IPS DF 6.9 (cell line): ENCODE measurements at regions not wholly inside any gene's neighbourhood (a gene's known extent, or its start where the extent isn't known, plus 50 kb on each side); places are given as distances from the start of the nearest gene placed in this dataset.
"Not testable (repeated sequence)": the region's sequence is repeated elsewhere in the genome, so short reads cannot be mapped to it uniquely, and the experiment has no call there.

ENCODE experiments used
- DNase-seq: peaks from one replicate; pipeline ENCODE4 v3.0.0-alpha.2; 2013; ENCODE audit warnings: low read depth, low spot score
- H3K27ac ChIP-seq: one replicate; pipeline ENCODE4 v1.5.1; 2013; ENCODE audit warnings: low read length, control low read depth
- H3K27me3 ChIP-seq: 2 replicates; pipeline ENCODE4 v1.6.1; 2013; ENCODE audit warnings: mild to moderate bottlenecking, low read length; ENCODE audit not compliant: control insufficient read depth, insufficient read depth
- H3K36me3 ChIP-seq: 2 replicates; pipeline ENCODE4 v1.6.1; 2013; ENCODE audit warnings: low read length; ENCODE audit not compliant: control insufficient read depth, insufficient read depth
- H3K4me1 ChIP-seq: 2 replicates; pipeline ENCODE4 v1.6.1; 2013; ENCODE audit warnings: low read length; ENCODE audit not compliant: control insufficient read depth, insufficient read depth
- H3K4me3 ChIP-seq: 2 replicates; pipeline ENCODE4 v1.5.1; 2013; ENCODE audit warnings: mild to moderate bottlenecking, low read length
- H3K9me3 ChIP-seq: 2 replicates; pipeline ENCODE4 v1.6.1; 2013; ENCODE audit warnings: low read length, inconsistent platforms; ENCODE audit not compliant: control insufficient read depth, insufficient read depth
- WGBS: extraction: QIAGEN DNeasy Blood & Tissue Kit; methylation state at CpG from one replicate; pipeline ENCODE4 v1.1.7; 2013; ENCODE audit warnings: mixed read lengths, missing lambda C conversion rate; ENCODE audit not compliant: insufficient read length, insufficient coverage; 5-methylcytosine and 5-hydroxymethylcytosine counted together

- WGBS: no CpG with 5 or more reads among the region's 7 CpGs
- H3K9me3 ChIP-seq: no peaks in the 10 kb centered on the region
- DNase-seq: no peak
Measured at GRCh38 chr14:51455041-51455835, 196.5 kb upstream of the FRMD6 start.

DNA sequence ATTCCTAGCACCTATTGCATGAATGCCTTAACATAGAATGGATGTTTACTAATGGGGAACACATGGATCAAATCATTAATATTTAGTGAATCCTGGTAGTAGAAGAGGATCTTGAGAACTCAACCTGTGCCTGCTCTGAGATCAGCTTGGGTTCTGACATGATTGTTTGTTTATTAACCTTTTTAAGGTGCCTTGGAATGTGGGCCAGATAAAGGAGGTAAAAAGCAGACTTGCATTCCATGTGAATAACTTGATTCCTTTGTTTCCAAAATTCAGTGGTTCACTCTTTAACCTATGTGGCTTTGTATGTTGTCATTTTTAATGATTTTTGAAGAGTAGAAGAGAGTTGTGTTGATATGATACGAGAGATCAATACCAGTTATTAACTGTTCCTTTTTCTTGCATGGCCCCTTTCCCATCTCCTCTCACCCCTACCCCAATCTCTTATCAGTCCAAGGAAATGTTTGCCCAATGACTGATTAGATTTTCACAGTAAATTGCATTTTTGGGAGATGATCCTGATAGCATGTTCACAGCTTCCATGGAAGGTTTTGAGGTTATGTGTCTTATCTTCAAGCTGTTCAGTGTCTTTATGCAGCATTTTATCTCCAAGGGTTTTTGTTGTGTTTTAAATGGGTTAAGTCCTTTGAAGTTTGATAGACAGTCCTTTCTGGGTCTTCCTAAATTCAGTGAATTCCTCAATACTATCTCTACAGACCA, 193.7 kb upstream of the FRMD6 start:
- H3K4me3 ChIP-seq: no peak overlapping the region
- no peaks in the 10 kb centered on the region for H3K36me3 ChIP-seq
- no peaks in the 10 kb centered on the region for H3K4me1 ChIP-seq
- H3K27me3 ChIP-seq: no peaks in the 10 kb centered on the region
- no peak overlapping the region for H3K27ac ChIP-seq
- no CpG with 5 or more reads among the region's 1 CpG for WGBS
- no peak for DNase-seq
- no peaks in the 10 kb centered on the region for H3K9me3 ChIP-seq

More at GRCh38 chr14:51455041-51455835, 196.5 kb upstream of the FRMD6 start:
- H3K4me3 ChIP-seq: no peak overlapping the region
- no peaks in the 10 kb centered on the region for H3K36me3 ChIP-seq
- no peaks in the 10 kb centered on the region for H3K4me1 ChIP-seq
- H3K27ac ChIP-seq: no peak overlapping the region
- H3K27me3 ChIP-seq: no peaks in the 10 kb centered on the region

DNA sequence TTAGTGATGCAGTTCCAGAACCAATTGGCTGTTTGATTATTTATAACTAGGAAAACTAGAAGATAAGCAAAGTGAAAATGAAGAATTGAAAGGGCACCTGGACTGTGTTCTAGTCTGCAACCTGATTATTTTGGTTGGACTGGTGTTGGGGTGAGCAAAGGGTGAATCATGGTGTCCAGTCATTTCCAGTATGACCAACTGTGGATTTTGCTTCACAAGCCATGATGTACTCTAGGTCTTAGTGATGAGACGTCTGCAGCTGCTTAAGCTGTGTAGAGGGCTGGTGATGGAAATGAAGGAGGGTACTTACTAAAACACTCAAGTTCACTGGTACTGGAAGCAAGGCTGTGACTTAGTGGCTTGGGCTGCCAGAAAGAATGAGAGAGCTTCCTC, 193.2 kb upstream of the FRMD6 start:
- Histone ChIP-seq H3K4me1 (no peaks in the 10 kb centered on the region), H3K27ac (no peak overlapping the region), H3K4me3 (no peak overlapping the region), H3K27me3 (no peaks in the 10 kb centered on the region), H3K36me3 (no peaks in the 10 kb centered on the region), H3K9me3 (no peaks in the 10 kb centered on the region)
- no peak for DNase-seq
- WGBS: no CpG with 5 or more reads among the region's 1 CpG

DNA sequence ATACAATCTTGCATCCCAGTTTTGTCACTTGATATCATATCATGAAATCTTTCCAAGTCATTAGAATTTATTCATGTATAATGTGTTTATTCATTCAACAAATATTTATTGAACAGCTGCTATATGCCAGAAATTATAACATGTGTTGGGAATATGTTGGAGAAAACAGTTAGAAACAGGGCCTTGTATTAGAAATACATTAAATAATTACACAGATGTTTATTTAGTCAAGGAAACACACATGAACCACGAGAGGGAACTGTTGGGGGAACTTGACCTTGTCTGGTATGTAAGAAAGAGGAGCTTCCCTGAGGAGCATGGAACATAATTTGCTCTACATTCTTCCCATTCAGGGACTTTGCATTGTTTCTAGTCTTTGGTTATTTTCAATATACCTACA, 191.7 kb upstream of the FRMD6 start:
- WGBS: no CpG with 5 or more reads among the region's 1 CpG

GRCh38 chr14:51462182-51462581, 189.5 kb upstream of the FRMD6 start:
- H3K9me3 ChIP-seq: no peaks in the 10 kb centered on the region
- 100% methylated on average over 2 of the region's 3 CpGs for WGBS
- no peaks in the 10 kb centered on the region for H3K4me1 ChIP-seq
- no peak for DNase-seq
- H3K27ac ChIP-seq: no peak overlapping the region
- H3K4me3 ChIP-seq: no peak overlapping the region
- no peaks in the 10 kb centered on the region for H3K36me3 ChIP-seq
- H3K27me3 ChIP-seq: no peaks in the 10 kb centered on the region

More for the DNA sequence above, 191.7 kb upstream of the FRMD6 start:
- Histone ChIP-seq H3K9me3 (no peaks in the 10 kb centered on the region), H3K27ac (no peak overlapping the region), H3K36me3 (no peaks in the 10 kb centered on the region), H3K4me3 (no peak overlapping the region), H3K4me1 (no peaks in the 10 kb centered on the region), H3K27me3 (no peaks in the 10 kb centered on the region)
- DNase-seq: no peak

DNA sequence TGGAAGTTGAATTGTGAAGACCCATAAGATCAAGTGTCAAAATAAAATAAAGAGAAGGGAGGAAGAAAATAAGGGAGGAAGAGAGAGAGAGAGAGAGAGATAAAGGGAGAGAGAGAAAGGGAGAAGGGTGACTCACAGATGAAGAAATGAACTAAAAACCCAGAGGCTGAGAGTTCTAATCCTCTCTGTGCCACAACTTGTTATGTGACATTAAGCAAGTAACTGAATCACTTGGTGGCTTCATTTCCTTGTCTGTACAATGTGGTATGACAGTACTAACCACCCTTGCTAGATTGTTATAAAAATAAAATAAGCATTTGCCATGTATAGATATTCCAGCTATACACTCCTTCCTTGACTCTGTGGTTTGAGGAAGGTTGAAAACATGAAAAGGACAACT, 189.0 kb upstream of the FRMD6 start:
- Histone ChIP-seq H3K9me3 (no peaks in the 10 kb centered on the region), H3K4me3 (no peak overlapping the region), H3K36me3 (no peaks in the 10 kb centered on the region), H3K27ac (no peak overlapping the region), H3K4me1 (no peaks in the 10 kb centered on the region), H3K27me3 (no peaks in the 10 kb centered on the region)
- DNase-seq: no peak

DNA sequence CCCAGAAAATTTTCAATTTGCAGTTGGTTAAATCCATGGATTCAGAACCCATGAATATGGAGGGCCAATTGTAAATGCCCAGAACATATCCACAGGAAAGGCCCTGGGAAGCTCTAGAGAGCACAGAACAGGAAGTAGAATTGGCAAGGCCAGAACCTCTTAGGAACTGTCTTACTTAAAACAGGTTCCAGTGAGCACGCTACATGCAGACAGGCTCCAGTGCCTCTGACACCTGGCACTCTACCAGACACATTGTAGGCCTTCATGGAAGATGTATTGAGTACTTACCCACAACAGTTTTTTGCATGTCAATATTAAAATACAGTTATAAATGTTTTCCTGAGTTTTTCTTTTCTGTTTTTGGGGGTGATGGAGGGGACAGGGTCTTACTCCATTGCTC, 188.2 kb upstream of the FRMD6 start:
- H3K27ac ChIP-seq: no peak overlapping the region
- no peaks in the 10 kb centered on the region for H3K4me1 ChIP-seq
- no CpG with 5 or more reads among the region's 1 CpG for WGBS
- DNase-seq: no peak
- no peaks in the 10 kb centered on the region for H3K27me3 ChIP-seq
- H3K36me3 ChIP-seq: no peaks in the 10 kb centered on the region
- no peak overlapping the region for H3K4me3 ChIP-seq
- H3K9me3 ChIP-seq: no peaks in the 10 kb centered on the region

GRCh38 chr14:51464411-51464810, 187.3 kb upstream of the FRMD6 start:
- no peak for DNase-seq
- Histone ChIP-seq H3K36me3 (no peaks in the 10 kb centered on the region), H3K9me3 (no peaks in the 10 kb centered on the region), H3K4me3 (no peak overlapping the region), H3K4me1 (no peaks in the 10 kb centered on the region), H3K27ac (no peak overlapping the region), H3K27me3 (no peaks in the 10 kb centered on the region)
- WGBS: no CpG with 5 or more reads among the region's 6 CpGs

DNA sequence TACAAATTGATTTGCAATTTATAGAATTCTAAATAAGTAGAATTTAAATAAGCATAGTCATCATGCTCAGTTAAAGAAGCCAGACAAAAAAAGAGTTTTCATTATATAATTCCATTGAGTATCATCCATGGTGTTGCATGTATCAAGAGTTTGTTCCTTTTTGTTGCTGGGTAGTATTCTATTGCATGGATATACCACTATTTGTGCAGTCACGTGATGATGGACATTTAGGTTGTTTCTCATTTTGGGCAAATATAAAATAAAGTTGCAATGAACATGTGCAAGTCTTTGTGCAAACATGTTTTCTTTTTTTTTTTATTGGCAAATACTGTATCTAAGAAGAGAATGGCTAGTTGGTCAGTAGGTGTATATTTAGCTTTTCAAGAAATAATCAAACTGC, 186.2 kb upstream of the FRMD6 start:
- Histone ChIP-seq H3K27ac (no peak overlapping the region), H3K4me3 (no peak overlapping the region), H3K9me3 (no peaks in the 10 kb centered on the region), H3K36me3 (no peaks in the 10 kb centered on the region), H3K4me1 (no peaks in the 10 kb centered on the region), H3K27me3 (no peaks in the 10 kb centered on the region)
- no peak for DNase-seq
- no CpG with 5 or more reads among the region's 1 CpG for WGBS

- H3K27ac ChIP-seq, H3K27me3 ChIP-seq, H3K4me3 ChIP-seq, H3K4me1 ChIP-seq, H3K36me3 ChIP-seq, DNase-seq, H3K9me3 ChIP-seq: not testable (repeated sequence)
- no CpG with 5 or more reads among the region's 23 CpGs for WGBS
Measured at GRCh38 chr14:51467392-51467791, 184.3 kb upstream of the FRMD6 start.

GRCh38 chr14:51468523-51468922, 183.2 kb upstream of the FRMD6 start:
- no peak for DNase-seq
- Histone ChIP-seq H3K27ac (no peak overlapping the region), H3K9me3 (no peaks in the 10 kb centered on the region), H3K4me3 (no peak overlapping the region), H3K36me3 (no peaks in the 10 kb centered on the region), H3K4me1 (no peaks in the 10 kb centered on the region), H3K27me3 (no peaks in the 10 kb centered on the region)
- no CpG with 5 or more reads among the region's 3 CpGs for WGBS
